ENCODE measurements at regions not wholly inside any gene's neighbourhood (a gene's known extent, or its start where the extent isn't known, plus 50 kb on each side); places are given as distances from the start of the nearest gene placed in this dataset.

DNA sequence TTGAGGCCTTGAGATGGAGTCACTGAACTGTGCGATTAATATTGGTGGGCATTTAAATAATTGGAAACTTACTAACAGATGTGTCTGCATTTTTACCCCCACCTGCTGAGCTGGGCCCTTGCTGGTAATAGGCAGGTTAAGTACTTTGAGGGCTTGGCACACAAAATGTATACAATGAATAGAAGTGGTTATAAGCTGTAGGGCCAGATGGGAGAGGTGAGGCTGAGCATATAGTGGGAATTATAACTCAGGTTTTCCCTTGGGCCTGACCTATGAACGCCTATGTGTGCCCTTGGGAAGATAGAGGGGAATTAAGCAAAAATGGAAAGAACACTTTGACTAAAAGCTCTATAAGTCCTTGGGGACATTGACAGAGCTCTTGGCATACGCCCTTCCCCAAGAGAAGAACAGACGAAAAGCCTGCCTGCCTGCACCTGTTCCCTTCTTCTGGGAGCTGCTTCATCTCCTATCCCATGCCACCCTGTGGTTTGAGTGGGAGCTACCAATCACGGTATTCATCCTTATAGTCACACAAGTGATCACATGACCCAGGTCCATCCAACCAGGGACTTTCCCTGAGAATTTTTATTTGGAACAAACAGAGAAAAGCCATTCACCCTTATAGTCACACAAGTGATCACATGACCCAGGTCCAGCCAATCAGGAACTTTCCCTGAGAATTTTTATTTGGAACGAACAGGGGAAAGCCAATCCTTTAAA lies 260.7 kb upstream of the CSF3R start:
- no peak for TF ChIP-seq CTCF (IDR thresholded peaks at IDR 0.05; ENCODE audit: low read depth, low read length)

DNA sequence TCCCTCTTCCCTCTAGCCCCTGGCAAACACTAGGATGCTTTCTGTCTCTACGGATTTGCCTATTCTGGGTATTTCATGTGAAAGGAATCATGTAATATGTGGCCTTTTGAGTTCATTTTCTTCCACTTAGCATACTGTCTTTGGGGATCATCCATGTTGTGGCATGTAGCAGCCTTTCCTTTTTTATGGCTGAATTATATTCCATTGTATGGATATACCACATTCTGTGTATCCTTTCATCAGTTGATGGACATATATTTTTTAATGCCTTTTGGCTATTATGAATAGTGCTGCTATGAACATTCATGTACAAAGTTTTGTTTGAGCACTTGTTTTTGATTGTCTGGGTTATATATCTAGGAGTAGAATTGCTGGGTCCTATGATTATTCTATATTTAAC lies 258.4 kb upstream of the CSF3R start:
- no peak for TF ChIP-seq CTCF (IDR thresholded peaks at IDR 0.05; ENCODE audit: low read depth, low read length)
- no peak overlapping the region for H3K4me3 ChIP-seq (ENCODE audit: low read depth, low read length)

More for the DNA sequence above, 260.7 kb upstream of the CSF3R start:
- H3K4me3 ChIP-seq (ENCODE audit: low read depth, low read length) = no peak overlapping the region

DNA sequence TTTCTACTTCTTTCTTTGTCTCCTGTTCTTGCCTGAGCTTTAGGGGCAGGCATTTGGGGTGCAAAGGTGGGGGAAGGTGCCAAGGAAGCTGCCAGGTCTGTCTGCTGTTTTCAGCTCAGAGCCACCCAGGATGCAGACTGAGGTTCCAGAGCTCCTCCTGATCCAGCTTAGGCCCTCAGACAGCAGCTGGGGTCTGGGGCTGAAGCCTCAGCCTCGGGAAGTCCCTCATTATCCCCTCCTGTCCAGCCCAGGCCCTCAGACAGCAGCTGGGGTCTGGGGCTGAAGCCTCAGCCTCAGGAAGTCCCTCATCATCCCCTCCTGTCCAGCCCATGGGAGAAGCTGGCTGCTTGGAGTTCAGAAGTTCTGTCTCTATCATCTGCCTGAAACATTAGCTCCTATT lies 257.7 kb upstream of the CSF3R start:
- TF ChIP-seq CTCF (IDR thresholded peaks at IDR 0.05; ENCODE audit: low read depth, low read length) = no peak
- no peak overlapping the region for H3K4me3 ChIP-seq (ENCODE audit: low read depth, low read length)

- TF ChIP-seq CTCF (IDR thresholded peaks at IDR 0.05; ENCODE audit: low read depth, low read length) = no peak
- no peak overlapping the region for H3K4me3 ChIP-seq (ENCODE audit: low read depth, low read length)
Measured at GRCh38 chr1:36739703-36740289, 257.1 kb upstream of the CSF3R start.

GRCh38 chr1:36738245-36738644 lies 255.5 kb upstream of the CSF3R start:
- TF ChIP-seq CTCF (IDR thresholded peaks at IDR 0.05; ENCODE audit: low read depth, low read length) = no peak
- no peak overlapping the region for H3K4me3 ChIP-seq (ENCODE audit: low read depth, low read length)

DNA sequence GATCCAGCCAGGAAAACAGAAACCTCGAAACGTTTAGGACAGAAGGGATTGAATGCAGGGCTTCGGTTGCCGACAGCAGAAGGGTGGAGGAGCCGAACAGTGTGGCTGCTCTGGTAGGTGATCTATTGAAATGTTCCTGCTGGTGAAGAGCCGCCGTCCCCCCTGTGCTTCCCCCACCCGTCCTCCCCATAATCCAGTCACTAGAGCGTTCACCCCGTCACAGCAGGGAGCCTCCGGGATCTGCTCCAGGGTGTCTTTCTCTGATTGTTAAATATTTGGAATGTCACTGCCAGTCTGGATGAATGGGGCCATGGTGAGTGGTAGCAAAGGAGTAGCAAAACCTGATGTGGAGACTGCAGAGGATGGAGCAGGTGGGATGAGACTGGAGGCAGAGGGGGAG lies 255.1 kb upstream of the CSF3R start:
- no peak overlapping the region for H3K4me3 ChIP-seq (ENCODE audit: low read depth, low read length)
- no peak for TF ChIP-seq CTCF (IDR thresholded peaks at IDR 0.05; ENCODE audit: low read depth, low read length)

DNA sequence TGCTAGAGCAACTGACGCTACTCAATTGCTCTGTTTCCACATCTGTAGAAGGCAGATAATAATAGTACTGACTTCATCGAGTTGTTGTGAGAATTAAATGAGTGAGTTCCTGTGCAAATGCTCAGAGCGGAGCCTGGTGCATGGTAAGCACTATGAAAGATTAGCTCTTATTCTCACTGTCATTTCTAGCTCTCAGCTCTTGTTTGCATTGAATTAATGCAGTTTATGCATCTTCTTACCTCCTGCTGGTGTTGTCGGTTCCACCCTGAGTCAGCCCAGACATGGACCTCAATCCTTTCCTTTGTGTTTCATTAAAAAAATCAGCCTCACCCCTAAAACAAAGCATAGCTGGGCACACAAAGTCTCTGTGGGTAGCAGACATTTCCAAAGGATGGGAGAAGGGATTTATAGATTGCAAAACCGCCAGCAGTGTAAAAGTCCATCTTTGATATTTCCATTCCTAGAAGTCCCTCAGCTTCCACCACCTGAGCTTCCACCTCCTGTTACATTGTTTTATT lies 254.4 kb upstream of the CSF3R start:
- TF ChIP-seq CTCF (IDR thresholded peaks at IDR 0.05; ENCODE audit: low read depth, low read length) = no peak

More for the DNA sequence above, 254.4 kb upstream of the CSF3R start:
- H3K4me3 ChIP-seq (ENCODE audit: low read depth, low read length) = no peak overlapping the region
